HepG2 (cell line): ENCODE measurements at regions not wholly inside any gene's neighbourhood (a gene's known extent, or its start where the extent isn't known, plus 50 kb on each side); places are given as distances from the start of the nearest gene placed in this dataset.

Experiments used
- ATAC-seq: fragments of 200-7000 bp; cut with Tn5 transposase; 3 replicates; pipeline ENCODE4 v1.9.1; 2020; ENCODE audit warnings: mild to moderate bottlenecking, moderate library complexity
- BruUV-seq: library from RNA; stranded (reverse); fragments of 400-500 nt; replicated peaks from 2 replicates; lab custom pipeline; 2021; lab: Mats Ljungman, UMichigan
- CTCF ChIA-PET: fragments of 300-600 bp; formaldehyde crosslinking; extraction: SDS; loops from one replicate; lab custom pipeline; 2021; ENCODE audit warnings: low total read pairs, inconsistent platforms, low intra/inter-chr PET ratio; lab: Yijun Ruan, JAX
- POLR2A ChIA-PET: fragments of 350-600 bp; sonication (Branson Sonifier 250); formaldehyde crosslinking; loops from one replicate; lab custom pipeline; 2020; ENCODE audit warnings: antibody characterized with exemption, inconsistent platforms; lab: Yijun Ruan, JAX
- DNase-seq: peaks from one replicate; pipeline ENCODE4 v3.0.0-alpha.2; 2015; ENCODE audit warnings: low spot score
- FAIRE-seq: peaks from 3 replicates; lab custom pipeline; 2011; peaks lifted over from hg19 to GRCh38; lab: Jason Lieb, UNC
- H2AFZ ChIP-seq: one replicate; pipeline ENCODE4 v1.6.1; 2011; ENCODE audit warnings: low read length, inconsistent platforms
- H3K27ac ChIP-seq: fragments of 300-600 bp; 3 replicates; pipeline ENCODE4 v1.8.0; 2011; ENCODE audit warnings: mixed run types, mild to moderate bottlenecking, mixed read lengths, low read length, inconsistent platforms; ENCODE audit not compliant: insufficient read depth; ENCODE audit errors: extremely low read length
- H3K27me3 ChIP-seq, 2 experiments: fragments of 200-600 bp in 1 of 2; 2 replicates in 1 of 2; 3 replicates in 1 of 2; pipeline versions ENCODE4 v1.6.0 to v1.8.0; 2011; ENCODE audit warnings: low read length in 2 of 2, mild to moderate bottlenecking in 2 of 2, moderate library complexity in 2 of 2, inconsistent platforms in 1 of 2; ENCODE audit not compliant: insufficient read depth in 2 of 2, control insufficient read depth in 1 of 2
- H3K36me3 ChIP-seq, 2 experiments: fragments of 200-600 bp in 1 of 2; replicated peaks in 1 of 2; 2 replicates in 1 of 2; 3 replicates in 1 of 2; pipeline versions ENCODE4 v1.5.1 to v1.8.0; 2011; ENCODE audit warnings: low read length in 2 of 2, inconsistent platforms in 1 of 2; ENCODE audit not compliant: insufficient read depth in 2 of 2, control insufficient read depth in 1 of 2
- H3K4me1 ChIP-seq: 2 replicates; pipeline ENCODE4 v1.5.1; 2012; ENCODE audit warnings: low read length, inconsistent platforms; ENCODE audit not compliant: insufficient read depth
- H3K4me2 ChIP-seq: 2 replicates; pipeline ENCODE4 v1.6.0; 2011; ENCODE audit warnings: low read depth, low read length, inconsistent platforms
- H3K4me3 ChIP-seq, 3 experiments: fragments of 200-600 bp in 1 of 3; sonication (generic), shearing (Covaris generic) in 1 of 3; replicated peaks in 1 of 3; 2 replicates each; pipeline ENCODE4 v1.5.1; 2011 to 2016; ENCODE audit warnings: low read length in 3 of 3, inconsistent platforms in 2 of 3, low read depth in 2 of 3, mild to moderate bottlenecking in 2 of 3, control low read depth in 1 of 3, mixed read lengths in 1 of 3; ENCODE audit not compliant: insufficient read depth in 1 of 3
- H3K79me2 ChIP-seq: one replicate; pipeline ENCODE4 v1.6.1; 2011; ENCODE audit warnings: low read length, inconsistent platforms; ENCODE audit not compliant: insufficient read depth
- H3K9ac ChIP-seq: 2 replicates; pipeline ENCODE4 v1.6.0; 2011; ENCODE audit warnings: mild to moderate bottlenecking, low read depth, low read length, inconsistent platforms; ENCODE audit not compliant: insufficient read depth
- H3K9me3 ChIP-seq: 2 replicates; pipeline ENCODE4 v1.5.1; 2012; ENCODE audit warnings: mild to moderate bottlenecking, low read length
- H4K20me1 ChIP-seq: 2 replicates; pipeline ENCODE4 v1.6.0; 2011; ENCODE audit warnings: inconsistent platforms, mild to moderate bottlenecking, low read length, moderate library complexity; ENCODE audit not compliant: insufficient read depth
- ATF1 ChIP-seq: IDR thresholded peaks from 2 replicates; pipeline ENCODE4 v1.6.1; 2016; ENCODE audit warnings: mild to moderate bottlenecking, control low read depth
- ZNF280B ChIP-seq: sonication (generic); formaldehyde crosslinking; IDR thresholded peaks from 2 replicates; pipeline ENCODE4 v1.5.0; 2020; ENCODE audit warnings: missing genetic modification reagents, mild to moderate bottlenecking, borderline replicate concordance
- WGBS: methylation state at CpG from one replicate; pipeline ENCODE4 v1.1.6; 2017; ENCODE audit warnings: low lambda C conversion rate; 5-methylcytosine and 5-hydroxymethylcytosine counted together
- in situ Hi-C: cut with HindIII; loops from 2 replicates; pipeline ENCODE4 v1.10.0; 2017; ENCODE audit warnings: low pct_unique_long_range_greater_than_20kb; ENCODE audit not compliant: extremely low pct_ligation_motif_present
- intact Hi-C: fragments of 100-400 bp; cut with micrococcal nuclease; formaldehyde crosslinking; loops from one replicate; pipeline ENCODE4 v1.10.0; 2022; ENCODE audit not compliant: unreplicated experiment
- TF ChIP-seq, protein P1 (sequence below), 2 experiments: sonication (generic) in 1 of 2; formaldehyde crosslinking in 1 of 2; IDR thresholded peaks; 2 replicates each; pipeline versions ENCODE4 v1.6.1 to v1.9.0; 2014 to 2022; ENCODE audit warnings: antibody characterized with exemption in 1 of 2, borderline replicate concordance in 1 of 2, inconsistent platforms in 1 of 2, low read depth in 1 of 2, missing genetic modification reagents in 1 of 2
- TF ChIP-seq, protein P2 (sequence below): sonication (generic); formaldehyde crosslinking; IDR thresholded peaks from 2 replicates; pipeline ENCODE4 v1.4.0; 2020; ENCODE audit warnings: mild to moderate bottlenecking, missing genetic modification reagents
- TF ChIP-seq, protein P3 (sequence below): sonication (generic); formaldehyde crosslinking; conservative IDR thresholded peaks from 2 replicates; pipeline ENCODE4 v1.8.0; 2022; ENCODE audit warnings: mild to moderate bottlenecking, moderate library complexity, missing genetic modification reagents

DNA sequence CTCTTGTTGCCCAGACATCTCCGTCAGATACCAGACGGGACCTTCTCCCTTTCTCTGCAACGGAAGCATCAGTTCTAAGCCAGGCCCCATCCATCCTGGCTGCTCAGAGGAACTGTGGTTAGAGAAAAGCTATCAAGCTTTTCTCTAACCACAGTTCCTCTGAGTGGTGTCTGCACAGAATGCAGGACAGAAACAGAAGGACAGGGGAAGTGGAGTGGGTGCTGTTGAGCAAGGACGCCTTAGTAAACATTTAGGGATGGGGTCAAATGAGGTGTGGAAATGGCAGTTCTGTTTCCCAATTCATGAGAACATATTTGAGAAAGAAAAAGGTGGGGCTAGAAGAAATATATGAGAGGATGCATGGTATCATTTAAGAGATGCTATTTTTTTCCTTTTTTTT lies 283.8 kb downstream of the CRLF2 start:
- DNase-seq (no peak), FAIRE-seq (no peak)
- CTCF ChIA-PET = no interaction called here
- H4K20me1 ChIP-seq = no peaks in the 10 kb centered on the region
- no peak overlapping the region for H2AFZ ChIP-seq
- POLR2A ChIA-PET = no interaction called here
- in situ Hi-C loops = no loop called here
- TF ChIP-seq, protein P1, sequence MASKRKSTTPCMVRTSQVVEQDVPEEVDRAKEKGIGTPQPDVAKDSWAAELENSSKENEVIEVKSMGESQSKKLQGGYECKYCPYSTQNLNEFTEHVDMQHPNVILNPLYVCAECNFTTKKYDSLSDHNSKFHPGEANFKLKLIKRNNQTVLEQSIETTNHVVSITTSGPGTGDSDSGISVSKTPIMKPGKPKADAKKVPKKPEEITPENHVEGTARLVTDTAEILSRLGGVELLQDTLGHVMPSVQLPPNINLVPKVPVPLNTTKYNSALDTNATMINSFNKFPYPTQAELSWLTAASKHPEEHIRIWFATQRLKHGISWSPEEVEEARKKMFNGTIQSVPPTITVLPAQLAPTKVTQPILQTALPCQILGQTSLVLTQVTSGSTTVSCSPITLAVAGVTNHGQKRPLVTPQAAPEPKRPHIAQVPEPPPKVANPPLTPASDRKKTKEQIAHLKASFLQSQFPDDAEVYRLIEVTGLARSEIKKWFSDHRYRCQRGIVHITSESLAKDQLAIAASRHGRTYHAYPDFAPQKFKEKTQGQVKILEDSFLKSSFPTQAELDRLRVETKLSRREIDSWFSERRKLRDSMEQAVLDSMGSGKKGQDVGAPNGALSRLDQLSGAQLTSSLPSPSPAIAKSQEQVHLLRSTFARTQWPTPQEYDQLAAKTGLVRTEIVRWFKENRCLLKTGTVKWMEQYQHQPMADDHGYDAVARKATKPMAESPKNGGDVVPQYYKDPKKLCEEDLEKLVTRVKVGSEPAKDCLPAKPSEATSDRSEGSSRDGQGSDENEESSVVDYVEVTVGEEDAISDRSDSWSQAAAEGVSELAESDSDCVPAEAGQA (IDR thresholded peaks at IDR 0.05; ENCODE audit: low read depth) = no peak
- TF ChIP-seq, protein P1 (CRISPR knock-in tag; IDR thresholded peaks at IDR 0.05; ENCODE audit: borderline replicate concordance) = no peak
- TF ChIP-seq ZNF280B (CRISPR knock-in tag) (no peak), ATF1 (CRISPR knock-in tag) (no peak)
- TF ChIP-seq, protein P2, sequence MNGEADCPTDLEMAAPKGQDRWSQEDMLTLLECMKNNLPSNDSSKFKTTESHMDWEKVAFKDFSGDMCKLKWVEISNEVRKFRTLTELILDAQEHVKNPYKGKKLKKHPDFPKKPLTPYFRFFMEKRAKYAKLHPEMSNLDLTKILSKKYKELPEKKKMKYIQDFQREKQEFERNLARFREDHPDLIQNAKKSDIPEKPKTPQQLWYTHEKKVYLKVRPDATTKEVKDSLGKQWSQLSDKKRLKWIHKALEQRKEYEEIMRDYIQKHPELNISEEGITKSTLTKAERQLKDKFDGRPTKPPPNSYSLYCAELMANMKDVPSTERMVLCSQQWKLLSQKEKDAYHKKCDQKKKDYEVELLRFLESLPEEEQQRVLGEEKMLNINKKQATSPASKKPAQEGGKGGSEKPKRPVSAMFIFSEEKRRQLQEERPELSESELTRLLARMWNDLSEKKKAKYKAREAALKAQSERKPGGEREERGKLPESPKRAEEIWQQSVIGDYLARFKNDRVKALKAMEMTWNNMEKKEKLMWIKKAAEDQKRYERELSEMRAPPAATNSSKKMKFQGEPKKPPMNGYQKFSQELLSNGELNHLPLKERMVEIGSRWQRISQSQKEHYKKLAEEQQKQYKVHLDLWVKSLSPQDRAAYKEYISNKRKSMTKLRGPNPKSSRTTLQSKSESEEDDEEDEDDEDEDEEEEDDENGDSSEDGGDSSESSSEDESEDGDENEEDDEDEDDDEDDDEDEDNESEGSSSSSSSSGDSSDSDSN = no peak
- TF ChIP-seq, protein P3, sequence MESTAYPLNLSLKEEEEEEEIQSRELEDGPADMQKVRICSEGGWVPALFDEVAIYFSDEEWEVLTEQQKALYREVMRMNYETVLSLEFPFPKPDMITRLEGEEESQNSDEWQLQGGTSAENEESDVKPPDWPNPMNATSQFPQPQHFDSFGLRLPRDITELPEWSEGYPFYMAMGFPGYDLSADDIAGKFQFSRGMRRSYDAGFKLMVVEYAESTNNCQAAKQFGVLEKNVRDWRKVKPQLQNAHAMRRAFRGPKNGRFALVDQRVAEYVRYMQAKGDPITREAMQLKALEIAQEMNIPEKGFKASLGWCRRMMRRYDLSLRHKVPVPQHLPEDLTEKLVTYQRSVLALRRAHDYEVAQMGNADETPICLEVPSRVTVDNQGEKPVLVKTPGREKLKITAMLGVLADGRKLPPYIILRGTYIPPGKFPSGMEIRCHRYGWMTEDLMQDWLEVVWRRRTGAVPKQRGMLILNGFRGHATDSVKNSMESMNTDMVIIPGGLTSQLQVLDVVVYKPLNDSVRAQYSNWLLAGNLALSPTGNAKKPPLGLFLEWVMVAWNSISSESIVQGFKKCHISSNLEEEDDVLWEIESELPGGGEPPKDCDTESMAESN = no peak
- TF ChIP-seq, all 625 proteins: peak for 0
- H3K27me3 ChIP-seq = no peaks in the 10 kb centered on the region
- H3K9me3 ChIP-seq = no peaks in the 10 kb centered on the region
- no peak overlapping the region for H3K27ac ChIP-seq
- H3K4me3 ChIP-seq = no peak overlapping the region
- H3K9ac ChIP-seq = no peak overlapping the region
- H3K36me3 ChIP-seq = no peaks in the 10 kb centered on the region
- intact Hi-C loops = no loop called here
- no peak overlapping the region for H3K4me2 ChIP-seq
- WGBS = 12% methylated on average over 4 of the region's 4 CpGs
- ATAC-seq = no peak
- H3K79me2 ChIP-seq = no peaks in the 10 kb centered on the region
- no peaks in the 10 kb centered on the region for H3K4me1 ChIP-seq
- no TSS peak for BruUV-seq
